GM21381 (cell line): ENCODE measurements at regions not wholly inside any gene's neighbourhood (a gene's known extent, or its start where the extent isn't known, plus 50 kb on each side); places are given as distances from the start of the nearest gene placed in this dataset.

Source experiments
- ATAC-seq: cut with Tn5 transposase; IDR thresholded peaks from one replicate; pipeline ENCODE4 v1.9.1; 2021; ENCODE audit warnings: mild to moderate bottlenecking, moderate library complexity; ENCODE audit not compliant: unreplicated experiment

DNA sequence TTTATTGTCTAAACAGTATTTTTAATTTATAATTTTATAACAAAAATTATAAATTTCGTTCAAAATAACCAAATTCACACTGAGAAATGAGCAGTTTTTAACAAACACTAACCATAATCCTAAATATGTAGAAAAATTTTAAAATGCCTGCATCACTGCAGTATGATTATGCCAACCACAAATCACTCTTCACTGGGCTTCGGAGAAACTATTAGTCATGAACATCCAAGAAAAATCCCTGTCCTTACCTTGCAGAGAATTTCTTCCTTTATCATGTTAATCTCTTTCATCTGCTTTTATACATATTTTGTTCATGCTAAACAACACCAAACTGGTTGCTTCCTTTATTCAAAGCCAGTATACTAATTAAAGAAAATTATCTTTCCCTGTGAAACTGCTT is 511.0 kb upstream of the ALCAM start:
- ATAC-seq, result no peak

DNA sequence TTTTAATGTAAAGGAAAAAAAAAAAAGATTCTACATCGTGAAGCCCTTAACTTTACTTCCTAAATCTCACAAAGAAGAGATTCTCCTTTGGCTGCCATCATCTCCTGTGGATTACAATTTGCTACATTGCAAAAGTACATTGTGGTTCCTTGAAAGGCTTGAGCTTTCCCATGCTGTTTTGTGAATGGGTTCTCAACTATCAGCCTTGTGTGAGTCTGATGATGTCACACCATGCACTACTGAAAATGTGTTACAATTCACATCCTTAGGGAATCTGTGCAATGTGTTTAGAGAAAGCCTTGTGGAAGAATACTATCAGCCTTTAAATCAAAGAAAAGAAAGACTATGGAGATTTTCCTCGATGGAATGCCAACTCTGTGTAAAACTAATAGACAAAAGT is 510.0 kb upstream of the ALCAM start:
- ATAC-seq, result no peak

DNA sequence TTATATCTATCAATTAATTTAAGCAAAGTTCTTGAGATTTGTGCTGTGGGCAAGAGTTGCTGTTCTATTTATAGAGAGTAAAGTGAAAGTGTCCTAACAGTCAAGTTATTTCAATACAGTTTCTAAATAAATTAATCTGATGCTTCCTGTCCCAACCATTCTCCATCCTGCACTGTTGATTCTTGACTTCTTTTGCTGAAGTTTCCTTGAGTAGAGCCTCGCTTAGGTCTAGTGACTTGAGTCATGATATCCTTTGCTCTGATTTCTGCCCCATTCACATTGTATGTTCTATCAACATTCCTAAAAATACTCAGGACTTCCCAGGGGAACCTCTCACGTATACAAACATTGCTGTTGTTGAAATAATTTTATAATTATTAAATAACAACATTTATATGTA is 498.4 kb upstream of the ALCAM start:
- no peak for ATAC-seq

DNA sequence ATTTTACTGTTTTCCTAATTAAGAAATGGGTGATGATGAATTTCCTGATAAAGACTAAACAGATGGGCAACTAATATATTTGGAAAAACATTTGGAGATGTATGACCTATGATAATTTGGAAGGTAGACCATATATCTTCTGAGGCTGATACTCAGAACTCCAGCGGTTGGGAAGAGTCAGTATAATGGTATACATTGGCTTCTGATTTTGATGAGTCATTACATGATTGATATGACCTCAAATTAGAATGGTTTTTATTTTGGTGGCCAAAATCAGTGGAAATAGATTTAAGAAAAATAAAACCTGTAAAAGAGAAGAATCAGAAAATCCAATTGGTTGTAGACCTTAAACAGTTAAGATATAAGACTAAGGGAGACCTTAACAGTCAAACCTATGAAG is 496.4 kb upstream of the ALCAM start:
- no peak for ATAC-seq

DNA sequence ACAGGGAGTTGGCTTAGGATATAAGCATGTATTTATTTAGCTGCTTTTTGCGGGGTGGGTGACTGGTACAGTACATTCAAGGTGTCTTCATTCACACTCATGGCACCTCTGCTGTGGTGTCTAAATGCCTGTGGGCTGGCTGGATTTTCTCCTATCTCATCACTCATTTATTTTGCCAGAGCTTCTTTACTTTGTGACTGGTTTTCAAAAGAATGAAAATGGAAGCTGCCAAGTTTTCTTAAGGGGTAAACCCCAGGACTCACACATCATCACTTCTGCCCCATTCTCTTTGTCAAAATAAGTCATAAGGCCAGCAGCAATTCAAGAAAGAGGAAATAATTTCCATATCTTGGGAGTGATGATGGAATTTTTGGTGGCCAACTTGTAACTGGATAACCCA is 493.4 kb upstream of the ALCAM start:
- ATAC-seq, result no peak

DNA sequence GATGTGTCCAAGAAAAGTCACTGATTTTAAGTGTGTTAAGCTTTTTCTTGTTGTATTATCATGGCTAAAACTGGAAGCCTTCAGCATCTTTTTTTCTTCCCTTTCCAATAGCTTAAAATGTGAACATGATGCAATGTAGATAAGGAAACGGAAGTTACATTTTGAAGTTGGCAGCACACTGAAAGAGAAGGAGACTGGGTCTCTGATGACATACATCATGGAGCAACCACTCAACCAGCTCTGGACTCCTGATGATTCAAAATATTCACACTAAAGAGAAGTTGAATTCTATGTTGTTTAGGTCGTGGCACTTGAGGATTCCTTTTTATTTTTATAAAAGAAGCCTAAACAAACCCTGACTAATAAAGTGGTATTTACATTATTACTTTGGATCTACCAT is 488.3 kb upstream of the ALCAM start:
- ATAC-seq, result no peak

DNA sequence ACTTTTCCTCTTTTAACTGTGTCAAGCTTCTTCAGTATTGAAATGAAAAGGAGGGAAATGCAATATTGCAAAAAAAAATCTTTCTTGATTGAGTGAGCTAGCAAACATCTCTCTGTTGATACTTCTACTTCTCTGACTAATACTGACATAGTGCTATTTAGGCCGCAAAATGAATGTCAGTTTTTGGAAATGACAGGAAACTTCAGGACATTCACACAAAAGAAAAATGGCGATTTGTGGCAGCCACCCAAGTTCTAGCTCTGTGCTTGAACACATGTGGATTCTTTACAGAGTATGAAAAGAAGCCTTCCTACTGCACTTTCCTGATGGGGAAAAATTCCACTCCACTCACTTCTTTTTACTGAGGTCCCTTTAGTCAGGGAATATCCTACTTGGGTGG is 486.8 kb upstream of the ALCAM start:
- no peak for ATAC-seq

DNA sequence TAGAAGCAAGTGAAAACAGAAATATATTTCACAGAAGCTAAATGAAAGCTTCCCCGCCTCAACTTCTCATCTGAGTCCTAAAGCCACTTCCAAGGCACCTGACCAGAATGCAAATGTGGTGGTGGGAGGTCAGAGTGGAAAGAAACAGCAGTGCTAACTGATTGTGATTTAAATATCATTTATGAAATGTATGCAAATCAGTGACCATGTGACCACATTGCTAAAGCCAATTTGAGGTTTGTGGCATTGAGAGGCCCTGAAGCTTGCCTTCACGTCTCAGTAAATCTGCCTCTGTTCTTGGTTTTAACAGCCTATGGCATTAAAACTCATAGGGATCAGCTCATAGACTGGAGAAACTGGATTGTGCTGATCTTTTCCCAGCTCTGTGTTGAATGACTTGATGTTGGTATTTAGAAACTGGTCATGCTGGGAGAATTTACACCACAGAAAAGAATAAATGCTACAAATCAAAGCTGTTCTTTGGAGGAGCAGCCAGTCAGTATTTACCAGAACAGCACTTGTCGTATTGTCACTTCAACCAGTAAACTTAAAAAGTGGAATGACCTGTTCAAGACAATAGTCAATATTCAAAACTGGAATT is 481.4 kb upstream of the ALCAM start:
- no peak for ATAC-seq

DNA sequence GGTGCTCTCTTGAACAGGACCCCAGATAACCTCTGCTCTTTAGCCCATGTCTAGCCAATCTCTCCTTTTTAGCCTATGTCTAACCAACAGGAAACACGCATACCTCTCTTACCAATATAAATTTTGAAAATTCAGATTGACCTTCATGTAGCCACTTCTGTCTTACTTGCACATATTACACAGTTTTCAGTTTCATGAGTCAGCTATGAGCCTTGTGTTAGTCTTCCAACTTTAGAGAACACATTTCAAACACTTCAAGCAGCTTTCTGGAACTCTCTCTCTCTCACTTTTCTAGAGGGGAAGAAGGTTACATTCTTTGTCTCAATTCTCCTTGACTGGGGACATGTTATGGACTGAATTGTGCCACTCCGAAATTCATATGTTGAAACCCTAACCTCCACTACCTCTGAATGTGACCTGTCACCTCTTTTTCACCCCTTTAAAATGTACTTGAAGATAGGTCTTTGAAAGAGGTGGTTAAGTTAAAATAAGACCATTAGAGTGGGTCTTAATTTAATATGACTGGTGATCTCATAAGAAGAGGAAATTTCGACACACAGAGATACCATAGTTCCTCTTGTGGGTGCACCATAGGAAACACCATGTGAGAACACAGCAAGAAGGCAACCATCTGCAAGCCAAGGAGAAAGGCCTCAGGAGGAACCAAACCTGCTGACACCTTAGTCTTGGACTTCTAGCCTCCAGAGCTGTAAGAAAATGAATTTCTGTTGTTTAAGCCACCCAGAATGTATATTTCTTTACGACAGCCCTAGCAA is 480.3 kb upstream of the ALCAM start:
- no peak for ATAC-seq

DNA sequence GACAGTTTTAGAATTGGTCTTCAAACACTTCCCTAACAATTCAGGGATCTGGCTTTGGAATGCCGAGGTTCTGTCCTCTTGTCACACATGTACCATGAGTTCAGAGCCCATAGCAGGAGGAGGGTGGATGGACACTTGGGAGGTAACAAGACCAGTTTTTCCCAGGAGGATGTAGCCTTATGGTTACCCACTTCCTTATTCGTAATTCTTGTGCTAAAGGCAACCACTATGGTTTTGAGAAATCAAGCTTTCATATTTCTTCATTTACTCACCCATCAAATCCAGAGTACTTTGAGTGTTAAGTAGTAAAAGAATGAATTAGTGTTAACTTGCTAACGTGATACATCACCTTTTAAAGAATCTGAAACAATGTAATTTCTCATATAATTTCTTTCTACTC is 479.6 kb upstream of the ALCAM start:
- ATAC-seq, result no peak

DNA sequence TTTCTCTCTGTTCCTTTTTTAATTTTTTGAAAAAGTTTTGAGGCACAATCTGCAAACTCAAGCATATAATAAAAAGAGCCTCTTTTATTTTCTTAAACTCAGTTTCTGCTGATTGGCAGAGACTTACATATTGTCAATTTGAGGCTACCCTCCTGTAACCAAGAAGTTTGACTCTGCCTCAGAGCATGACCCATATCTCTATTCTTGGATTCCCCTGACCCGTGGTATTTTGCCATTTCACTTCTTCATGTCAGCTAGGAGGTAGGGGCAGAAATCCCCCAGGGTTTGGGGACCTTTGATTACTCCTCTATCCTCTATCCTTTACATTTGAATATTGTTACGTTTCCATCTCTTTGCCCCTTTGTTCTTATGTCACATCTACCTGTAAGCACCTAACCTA is 479.1 kb upstream of the ALCAM start:
- ATAC-seq, result no peak

DNA sequence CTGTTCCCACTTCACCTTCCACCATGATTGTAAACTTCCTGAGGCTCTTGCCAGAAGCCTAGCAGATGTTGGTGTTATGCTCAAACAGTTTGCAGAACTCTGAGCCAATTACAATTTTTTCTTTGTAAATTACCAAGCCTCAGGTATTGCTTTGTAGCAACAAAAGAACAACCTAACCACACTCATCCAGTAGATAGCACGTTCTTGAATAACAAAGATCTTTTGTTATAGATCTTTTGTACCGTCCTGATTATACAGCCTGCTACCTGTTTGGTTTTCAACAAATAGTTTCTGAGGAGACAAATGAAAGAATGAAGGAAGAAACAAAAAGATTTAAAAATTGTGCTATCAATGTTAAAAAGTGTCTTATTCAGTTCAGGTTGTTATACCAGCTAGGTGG is 474.7 kb upstream of the ALCAM start:
- no peak for ATAC-seq

DNA sequence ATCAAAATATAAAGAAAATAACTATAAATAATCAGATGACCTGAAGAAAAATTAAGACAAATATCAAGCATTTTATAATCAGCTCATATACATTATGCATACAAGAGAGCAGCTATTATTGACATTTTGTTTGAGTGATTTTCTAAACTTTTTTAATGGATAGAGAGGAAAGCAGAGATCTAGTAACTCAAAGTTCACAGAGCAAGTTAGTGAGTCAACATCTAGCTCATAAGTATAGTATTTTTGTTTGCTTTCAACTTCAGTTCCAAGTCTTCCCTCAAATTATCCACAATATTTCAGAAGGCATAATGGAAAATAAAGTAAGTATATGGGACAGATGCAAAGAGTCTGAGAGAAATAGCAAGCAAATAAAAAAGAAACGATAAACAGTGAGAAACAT is 470.1 kb upstream of the ALCAM start:
- ATAC-seq, result no peak

DNA sequence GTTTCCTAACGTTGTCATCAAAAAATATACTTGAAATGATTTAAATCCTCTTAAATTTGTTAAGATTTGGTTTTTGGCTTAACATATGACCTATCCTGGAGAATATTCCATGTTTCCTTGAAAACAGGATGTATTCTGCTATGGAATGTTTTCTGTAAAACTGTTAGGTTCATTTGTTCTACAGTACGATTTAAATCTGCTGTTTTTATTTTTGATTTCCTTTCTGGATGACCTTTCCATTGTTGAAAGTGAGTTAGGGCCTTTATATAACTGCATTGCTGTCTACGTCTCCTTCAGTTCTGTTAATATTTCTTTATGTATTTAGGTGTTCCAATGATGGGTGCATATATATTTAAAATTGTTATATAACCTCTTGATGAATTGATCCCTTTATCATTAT is 465.3 kb upstream of the ALCAM start:
- ATAC-seq, result no peak

DNA sequence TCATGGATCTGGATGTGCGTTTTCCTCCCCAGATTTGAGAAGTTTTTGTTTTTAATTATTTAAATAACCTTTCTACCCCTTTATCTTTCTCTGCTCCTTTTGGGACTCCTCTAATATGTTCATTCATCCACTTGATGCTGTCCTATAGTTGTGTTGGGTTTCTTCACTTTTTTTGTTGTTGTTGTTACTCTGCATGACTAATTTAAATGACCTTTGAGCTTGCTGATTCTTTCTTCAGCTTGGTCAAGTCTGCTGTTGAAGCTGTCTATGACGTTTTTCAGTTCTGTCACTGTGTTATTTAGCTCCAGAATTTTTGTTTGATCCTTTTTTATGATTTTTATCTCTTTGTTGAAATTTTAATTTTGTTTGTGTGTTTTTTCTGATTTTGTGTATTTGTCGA is 463.6 kb upstream of the ALCAM start:
- ATAC-seq, result no peak

DNA sequence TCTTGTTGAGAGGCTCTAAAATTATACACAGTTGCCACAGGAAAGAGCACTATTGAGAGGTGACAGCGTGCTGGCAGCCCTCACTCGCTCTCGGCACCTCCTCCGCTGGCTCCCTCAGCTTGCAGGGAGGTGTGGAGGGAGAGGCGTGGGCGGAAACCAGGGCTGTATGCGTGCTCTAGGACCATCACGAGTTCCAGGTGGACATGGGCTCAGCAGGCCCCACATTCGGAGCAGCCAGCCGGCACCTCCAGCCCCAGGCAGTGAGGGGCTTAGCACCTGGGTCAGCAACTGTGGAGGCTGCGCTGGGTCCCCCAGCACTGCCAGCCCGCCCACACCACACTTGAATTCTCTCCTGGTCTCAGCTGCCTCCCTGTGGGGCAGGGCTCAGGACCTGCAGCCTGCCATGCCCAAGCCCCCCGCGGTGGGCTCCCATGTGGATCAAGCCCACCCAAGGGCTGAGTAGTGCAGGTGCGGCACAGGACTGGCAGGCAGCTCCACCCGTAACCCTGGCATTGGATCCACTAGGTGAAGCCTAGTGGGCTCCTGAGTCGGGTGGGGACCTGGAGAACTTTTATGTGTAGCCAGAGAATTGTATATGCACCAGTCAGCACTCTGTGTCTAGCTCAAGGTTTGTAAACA is 460.6 kb upstream of the ALCAM start:
- ATAC-seq, result no peak

DNA sequence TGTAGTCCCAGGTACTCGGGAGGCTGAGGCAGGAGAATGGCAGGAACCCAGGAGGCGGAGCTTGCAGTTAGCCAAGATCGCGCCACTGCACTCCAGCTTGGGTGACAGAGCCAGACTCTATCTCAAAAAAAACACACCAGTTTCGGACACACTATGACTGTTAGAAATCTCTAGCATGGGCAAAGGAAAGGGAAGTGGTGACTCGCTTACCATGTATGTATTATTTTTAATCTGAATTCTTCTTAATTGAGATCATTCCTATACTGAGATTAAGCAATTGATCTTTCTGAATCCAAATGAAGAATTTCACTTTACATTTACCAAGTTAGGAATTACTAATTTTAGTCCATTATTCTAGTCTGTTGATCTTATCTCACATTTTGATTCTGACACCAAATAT is 459.2 kb upstream of the ALCAM start:
- no peak for ATAC-seq

DNA sequence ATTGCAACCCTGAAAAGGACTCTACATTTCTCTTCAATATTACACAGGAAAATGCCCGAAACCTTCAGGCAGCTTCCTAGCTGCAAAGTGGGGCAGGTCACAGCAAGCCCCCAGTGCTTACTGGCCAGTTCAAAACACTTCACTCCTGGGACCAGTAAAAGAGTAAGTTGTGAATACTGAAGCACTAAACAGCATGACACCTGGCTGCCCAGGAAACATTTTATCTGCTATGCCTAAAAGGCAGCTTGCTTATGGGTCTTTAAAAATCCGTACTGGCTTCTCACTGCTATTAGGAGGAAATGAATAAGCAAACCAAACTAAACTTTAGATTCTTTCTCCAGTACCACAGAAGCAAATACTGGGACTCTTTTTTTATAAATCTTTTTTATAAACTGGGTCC is 457.9 kb upstream of the ALCAM start:
- no peak for ATAC-seq

DNA sequence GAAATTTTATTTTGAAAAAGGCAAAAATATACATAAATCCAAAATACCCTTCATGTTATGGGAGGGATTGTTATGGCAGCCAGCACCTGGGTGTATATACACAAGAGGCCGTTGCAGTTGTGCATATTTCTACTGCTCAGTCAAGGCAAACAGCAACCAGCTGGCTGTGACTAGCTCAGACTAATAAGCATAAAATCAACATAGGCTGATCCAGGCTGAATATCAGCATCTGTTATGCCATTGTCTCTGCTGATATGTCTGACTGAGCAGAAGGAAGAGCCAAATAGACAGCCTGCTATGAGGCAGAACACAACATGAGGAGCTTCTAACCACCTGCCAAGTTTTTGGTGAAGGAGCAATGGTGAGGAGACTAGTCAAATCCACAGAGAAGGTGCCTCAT is 457.5 kb upstream of the ALCAM start:
- ATAC-seq, result no peak

DNA sequence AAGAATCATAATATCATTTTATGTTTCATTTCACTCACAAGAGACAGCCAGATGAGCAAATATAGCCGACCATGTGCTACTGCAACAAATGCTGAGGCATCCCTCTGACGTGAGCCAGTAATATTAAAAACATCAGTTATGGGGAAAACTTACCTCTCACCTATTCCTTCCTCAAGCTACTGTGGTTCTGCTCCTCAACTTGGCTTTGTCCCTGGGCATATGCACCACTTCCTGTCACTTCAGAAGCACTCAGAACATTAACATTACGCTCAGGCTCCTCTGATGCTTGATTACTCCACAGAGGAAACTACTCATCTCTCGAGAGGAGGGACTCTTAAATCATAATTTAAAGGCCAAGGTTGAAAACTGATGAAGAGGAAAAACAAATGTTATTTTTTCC is 457.0 kb upstream of the ALCAM start:
- ATAC-seq, result no peak

DNA sequence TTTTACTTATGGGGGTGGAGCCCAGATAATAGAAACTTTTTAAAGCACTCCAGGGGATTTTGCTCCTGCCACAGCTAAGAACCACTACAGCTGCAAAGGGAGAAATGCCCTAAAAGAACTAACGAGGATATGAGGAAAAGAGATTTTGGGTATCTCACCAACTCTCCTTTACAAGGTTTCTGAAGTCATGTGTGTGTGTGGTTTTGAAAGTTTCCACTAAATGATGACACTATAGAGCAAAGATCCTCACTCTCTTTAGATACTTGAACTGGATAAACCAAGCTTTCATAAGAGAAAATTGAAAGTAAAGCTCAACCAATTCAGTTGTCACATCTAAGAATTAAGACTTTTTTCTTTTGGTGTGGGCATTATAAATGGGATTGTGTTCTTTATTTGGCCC is 455.3 kb upstream of the ALCAM start:
- no peak for ATAC-seq

DNA sequence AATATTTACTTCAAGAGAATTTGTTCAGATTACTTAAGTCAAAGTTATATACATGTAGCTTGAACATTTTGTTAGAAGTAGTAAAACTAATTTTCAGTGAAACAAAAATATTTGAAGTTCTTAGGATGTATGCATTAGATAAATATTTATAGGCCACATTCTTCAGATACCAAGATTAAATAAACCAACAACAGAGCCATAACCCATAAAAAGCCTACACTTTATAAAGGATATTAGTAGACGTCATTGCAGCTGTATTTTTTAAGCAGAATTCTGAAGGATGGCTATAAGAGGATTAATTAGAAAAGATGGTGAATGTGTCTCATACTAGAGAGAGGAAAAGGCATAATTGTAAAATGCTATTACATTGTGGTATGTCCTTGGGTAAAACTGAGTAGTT is 449.7 kb upstream of the ALCAM start:
- ATAC-seq, result no peak

DNA sequence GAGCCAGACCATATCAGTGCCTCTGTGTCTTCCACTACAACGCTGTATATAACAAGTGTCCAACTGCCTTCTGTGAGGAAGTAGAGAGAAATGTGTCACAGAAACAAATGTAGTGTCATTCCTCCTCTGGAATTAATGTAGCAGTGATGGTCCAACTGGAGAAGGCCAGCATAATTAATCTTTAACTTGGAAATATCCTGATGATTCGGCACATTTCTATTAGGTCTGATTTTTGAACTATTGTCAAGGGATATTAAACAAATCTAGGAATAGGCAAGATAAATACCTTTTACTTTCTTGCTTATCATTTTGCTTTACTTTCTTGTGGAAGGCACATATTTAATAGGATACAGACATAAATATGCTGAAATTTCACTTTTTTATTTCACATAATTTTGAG is 446.2 kb upstream of the ALCAM start:
- ATAC-seq, result no peak
